Endothelial cell of umbilical vein (primary cell): ENCODE measurements at regions not wholly inside any gene's neighbourhood (a gene's known extent, or its start where the extent isn't known, plus 50 kb on each side); places are given as distances from the start of the nearest gene placed in this dataset.

Experiments used
- EZH2 ChIP-seq: IDR thresholded peaks from 2 replicates; pipeline ENCODE4 v1.6.1; 2012; ENCODE audit warnings: borderline replicate concordance, low read depth, mild to moderate bottlenecking, moderate library complexity, low read length, inconsistent platforms; ENCODE audit not compliant: severe bottlenecking
- POLR2A ChIP-seq: IDR thresholded peaks from 2 replicates; pipeline ENCODE4 v1.6.1; 2012; ENCODE audit warnings: low read depth, mild to moderate bottlenecking, control low read depth, low read length
- POLR2AphosphoS5 ChIP-seq: IDR thresholded peaks from 2 replicates; pipeline ENCODE4 v1.6.1; 2012; ENCODE audit warnings: low read depth, mild to moderate bottlenecking, control low read depth, low read length, moderate library complexity; ENCODE audit not compliant: insufficient read depth
- TF ChIP-seq, protein P1 (sequence below), 2 donors: IDR thresholded peaks; 1 replicate in 1 of 2; 2 replicates in 1 of 2; pipeline ENCODE4 v1.5.1; 2011; ENCODE audit warnings: low read length in 2 of 2, mild to moderate bottlenecking in 2 of 2, moderate library complexity in 2 of 2, control low read depth in 1 of 2, inconsistent platforms in 1 of 2, low read depth in 1 of 2; ENCODE audit not compliant: insufficient read depth in 1 of 2; ENCODE audit errors: extremely low read depth in 1 of 2

DNA sequence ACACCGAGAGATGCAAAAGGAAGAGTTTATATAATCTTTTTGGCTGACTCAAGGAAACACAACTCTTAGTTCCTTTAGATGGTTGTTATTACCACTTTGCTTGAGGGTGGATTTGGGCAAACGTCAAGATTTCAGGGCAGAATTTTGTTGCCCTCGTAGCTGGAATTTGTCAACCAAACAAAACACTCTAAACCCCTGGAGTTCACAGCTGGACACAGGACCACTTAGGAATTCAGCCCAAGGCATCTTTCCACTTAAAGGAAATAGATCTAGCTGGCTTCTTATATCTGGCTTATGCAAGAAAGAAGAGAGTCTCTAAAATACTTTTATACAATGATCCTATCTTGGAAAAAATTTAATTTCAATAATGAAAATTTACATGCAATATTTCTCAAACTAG is 237.8 kb upstream of the LRIG3 start:
- TF ChIP-seq, protein P1, sequence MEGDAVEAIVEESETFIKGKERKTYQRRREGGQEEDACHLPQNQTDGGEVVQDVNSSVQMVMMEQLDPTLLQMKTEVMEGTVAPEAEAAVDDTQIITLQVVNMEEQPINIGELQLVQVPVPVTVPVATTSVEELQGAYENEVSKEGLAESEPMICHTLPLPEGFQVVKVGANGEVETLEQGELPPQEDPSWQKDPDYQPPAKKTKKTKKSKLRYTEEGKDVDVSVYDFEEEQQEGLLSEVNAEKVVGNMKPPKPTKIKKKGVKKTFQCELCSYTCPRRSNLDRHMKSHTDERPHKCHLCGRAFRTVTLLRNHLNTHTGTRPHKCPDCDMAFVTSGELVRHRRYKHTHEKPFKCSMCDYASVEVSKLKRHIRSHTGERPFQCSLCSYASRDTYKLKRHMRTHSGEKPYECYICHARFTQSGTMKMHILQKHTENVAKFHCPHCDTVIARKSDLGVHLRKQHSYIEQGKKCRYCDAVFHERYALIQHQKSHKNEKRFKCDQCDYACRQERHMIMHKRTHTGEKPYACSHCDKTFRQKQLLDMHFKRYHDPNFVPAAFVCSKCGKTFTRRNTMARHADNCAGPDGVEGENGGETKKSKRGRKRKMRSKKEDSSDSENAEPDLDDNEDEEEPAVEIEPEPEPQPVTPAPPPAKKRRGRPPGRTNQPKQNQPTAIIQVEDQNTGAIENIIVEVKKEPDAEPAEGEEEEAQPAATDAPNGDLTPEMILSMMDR (IDR thresholded peaks at IDR 0.05; ENCODE audit: extremely low read depth in 1 of 2, insufficient read depth in 1 of 2, low read depth in 1 of 2, low read length in 2 of 2) = no peak
- TF ChIP-seq POLR2A = no peak
- no peak for TF ChIP-seq POLR2AphosphoS5
- no peak for TF ChIP-seq EZH2
